Tibial nerve (tissue), 3 donors: ENCODE measurements at regions not wholly inside any gene's neighbourhood (a gene's known extent, or its start where the extent isn't known, plus 50 kb on each side); places are given as distances from the start of the nearest gene placed in this dataset.
"Not testable (repeated sequence)": the region's sequence is repeated elsewhere in the genome, so short reads cannot be mapped to it uniquely, and the experiment has no call there.

Source experiments
- POLR2A ChIP-seq, 2 donors: fragments of 450-650 bp; IDR thresholded peaks; one replicate each; pipeline ENCODE4 v1.6.1; 2017; ENCODE audit warnings: antibody characterized with exemption in 2 of 2, mild to moderate bottlenecking in 2 of 2, moderate library complexity in 2 of 2
- TF ChIP-seq, protein P1 (sequence below), 5 experiments: fragments of 200-600 bp in 3 of 5; fragments of 450-650 bp in 2 of 5; sonication (generic) in 3 of 5; IDR thresholded peaks; one replicate each; pipeline ENCODE4 v1.5.1; 2016 to 2019; ENCODE audit warnings: antibody characterized with exemption in 5 of 5, mild to moderate bottlenecking in 3 of 5, moderate library complexity in 2 of 5

DNA sequence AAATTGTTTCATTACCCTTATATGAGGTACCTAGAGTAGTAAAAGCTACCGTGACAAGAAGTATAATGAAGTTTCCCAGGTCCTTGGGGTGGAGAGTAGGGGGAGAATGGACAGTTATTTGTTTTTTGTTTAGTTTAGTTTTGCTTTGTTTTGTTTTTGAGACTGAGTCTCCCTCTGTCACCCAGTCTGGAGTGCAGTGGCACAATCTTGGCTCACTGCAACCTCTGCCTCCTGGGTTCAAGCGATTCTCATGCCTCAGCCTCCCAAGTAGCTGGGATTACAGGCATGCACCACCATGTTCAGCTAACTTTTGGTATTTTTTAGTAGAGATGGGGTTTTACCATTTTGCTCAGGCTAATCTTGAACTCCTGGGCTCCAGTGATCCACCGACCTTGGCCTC, 94.2 kb downstream of the VPREB1 start:
- TF ChIP-seq, protein P1, sequence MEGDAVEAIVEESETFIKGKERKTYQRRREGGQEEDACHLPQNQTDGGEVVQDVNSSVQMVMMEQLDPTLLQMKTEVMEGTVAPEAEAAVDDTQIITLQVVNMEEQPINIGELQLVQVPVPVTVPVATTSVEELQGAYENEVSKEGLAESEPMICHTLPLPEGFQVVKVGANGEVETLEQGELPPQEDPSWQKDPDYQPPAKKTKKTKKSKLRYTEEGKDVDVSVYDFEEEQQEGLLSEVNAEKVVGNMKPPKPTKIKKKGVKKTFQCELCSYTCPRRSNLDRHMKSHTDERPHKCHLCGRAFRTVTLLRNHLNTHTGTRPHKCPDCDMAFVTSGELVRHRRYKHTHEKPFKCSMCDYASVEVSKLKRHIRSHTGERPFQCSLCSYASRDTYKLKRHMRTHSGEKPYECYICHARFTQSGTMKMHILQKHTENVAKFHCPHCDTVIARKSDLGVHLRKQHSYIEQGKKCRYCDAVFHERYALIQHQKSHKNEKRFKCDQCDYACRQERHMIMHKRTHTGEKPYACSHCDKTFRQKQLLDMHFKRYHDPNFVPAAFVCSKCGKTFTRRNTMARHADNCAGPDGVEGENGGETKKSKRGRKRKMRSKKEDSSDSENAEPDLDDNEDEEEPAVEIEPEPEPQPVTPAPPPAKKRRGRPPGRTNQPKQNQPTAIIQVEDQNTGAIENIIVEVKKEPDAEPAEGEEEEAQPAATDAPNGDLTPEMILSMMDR (IDR thresholded peaks at IDR 0.05): not testable (repeated sequence)
- not testable (repeated sequence) for TF ChIP-seq POLR2A (IDR thresholded peaks at IDR 0.05)
